22Rv1 (cell line): ENCODE measurements at regions not wholly inside any gene's neighbourhood (a gene's known extent, or its start where the extent isn't known, plus 50 kb on each side); places are given as distances from the start of the nearest gene placed in this dataset.

ENCODE experiments used
- H3K27ac ChIP-seq: fragments of 450-650 bp; 2 replicates; pipeline ENCODE4 v1.5.1; 2017
- ZFX ChIP-seq: fragments of 450-650 bp; IDR thresholded peaks from 2 replicates; pipeline ENCODE4 v1.6.1; 2017; ENCODE audit warnings: antibody characterized with exemption, borderline replicate concordance
- TF ChIP-seq, protein P1 (sequence below): fragments of 450-650 bp; IDR thresholded peaks from 2 replicates; pipeline ENCODE4 v1.5.1; 2017; ENCODE audit warnings: mild to moderate bottlenecking

DNA sequence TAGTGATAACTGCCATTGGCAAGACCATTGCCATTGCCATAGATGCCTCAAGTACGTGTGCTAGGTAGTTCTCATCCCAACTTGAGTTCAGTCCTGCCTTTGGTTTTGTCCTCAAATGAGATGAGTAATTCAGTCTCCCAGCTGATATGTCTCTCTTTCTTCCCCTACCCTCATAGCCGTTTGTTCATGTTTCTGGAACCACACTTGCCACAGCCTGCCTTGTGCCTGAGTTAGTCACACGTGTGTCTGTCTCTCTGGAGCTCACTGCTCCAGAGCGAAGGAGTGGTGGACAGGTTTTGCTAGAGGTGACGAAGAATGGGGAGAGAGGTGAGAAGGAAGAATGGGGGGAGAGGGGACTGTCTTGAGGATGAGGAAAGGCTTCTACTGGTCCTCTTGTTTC lies 88.0 kb upstream of the IGF1R start:
- TF ChIP-seq ZFX, result no peak
- TF ChIP-seq, protein P1, sequence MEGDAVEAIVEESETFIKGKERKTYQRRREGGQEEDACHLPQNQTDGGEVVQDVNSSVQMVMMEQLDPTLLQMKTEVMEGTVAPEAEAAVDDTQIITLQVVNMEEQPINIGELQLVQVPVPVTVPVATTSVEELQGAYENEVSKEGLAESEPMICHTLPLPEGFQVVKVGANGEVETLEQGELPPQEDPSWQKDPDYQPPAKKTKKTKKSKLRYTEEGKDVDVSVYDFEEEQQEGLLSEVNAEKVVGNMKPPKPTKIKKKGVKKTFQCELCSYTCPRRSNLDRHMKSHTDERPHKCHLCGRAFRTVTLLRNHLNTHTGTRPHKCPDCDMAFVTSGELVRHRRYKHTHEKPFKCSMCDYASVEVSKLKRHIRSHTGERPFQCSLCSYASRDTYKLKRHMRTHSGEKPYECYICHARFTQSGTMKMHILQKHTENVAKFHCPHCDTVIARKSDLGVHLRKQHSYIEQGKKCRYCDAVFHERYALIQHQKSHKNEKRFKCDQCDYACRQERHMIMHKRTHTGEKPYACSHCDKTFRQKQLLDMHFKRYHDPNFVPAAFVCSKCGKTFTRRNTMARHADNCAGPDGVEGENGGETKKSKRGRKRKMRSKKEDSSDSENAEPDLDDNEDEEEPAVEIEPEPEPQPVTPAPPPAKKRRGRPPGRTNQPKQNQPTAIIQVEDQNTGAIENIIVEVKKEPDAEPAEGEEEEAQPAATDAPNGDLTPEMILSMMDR, result no peak
- no peak overlapping the region for H3K27ac ChIP-seq

DNA sequence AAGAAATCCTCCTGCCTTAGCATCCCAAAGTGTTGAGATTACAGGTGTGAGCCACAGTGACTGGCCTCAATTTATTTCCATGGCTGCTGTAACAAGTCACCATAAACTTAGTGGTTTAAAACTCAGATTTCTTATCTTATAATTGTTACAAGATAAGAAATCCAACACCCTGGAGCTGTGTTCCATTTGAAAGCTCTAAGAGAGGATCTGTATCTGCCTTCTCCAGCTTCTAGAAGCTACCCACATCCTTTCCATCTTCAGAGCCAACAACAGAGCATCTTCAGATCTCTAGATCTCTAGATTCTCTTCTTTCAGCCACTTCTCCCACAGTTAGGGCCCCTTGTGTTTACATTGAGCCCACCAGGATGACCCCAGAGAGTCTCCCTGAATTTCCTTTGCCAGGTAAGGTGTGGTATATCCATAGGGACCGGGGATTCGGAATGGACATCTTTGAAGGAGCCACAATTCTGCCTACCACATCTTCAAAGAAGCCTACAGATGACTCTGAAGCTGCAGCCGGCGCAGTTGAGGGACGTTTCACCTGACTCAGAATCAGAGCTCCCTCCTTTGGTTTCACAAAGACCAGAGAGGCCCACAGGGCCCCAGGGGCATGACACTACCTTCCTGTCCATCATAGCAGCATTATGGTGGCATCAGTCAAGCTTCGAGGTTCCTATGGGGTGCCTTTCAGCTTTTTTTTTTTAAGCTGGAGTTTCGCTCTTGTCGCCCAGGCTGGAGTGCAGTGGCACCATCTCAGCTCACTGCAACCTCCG lies 87.0 kb upstream of the IGF1R start:
- H3K27ac ChIP-seq, result no peak overlapping the region
- TF ChIP-seq, protein P1, result no peak
- TF ChIP-seq ZFX, result no peak

DNA sequence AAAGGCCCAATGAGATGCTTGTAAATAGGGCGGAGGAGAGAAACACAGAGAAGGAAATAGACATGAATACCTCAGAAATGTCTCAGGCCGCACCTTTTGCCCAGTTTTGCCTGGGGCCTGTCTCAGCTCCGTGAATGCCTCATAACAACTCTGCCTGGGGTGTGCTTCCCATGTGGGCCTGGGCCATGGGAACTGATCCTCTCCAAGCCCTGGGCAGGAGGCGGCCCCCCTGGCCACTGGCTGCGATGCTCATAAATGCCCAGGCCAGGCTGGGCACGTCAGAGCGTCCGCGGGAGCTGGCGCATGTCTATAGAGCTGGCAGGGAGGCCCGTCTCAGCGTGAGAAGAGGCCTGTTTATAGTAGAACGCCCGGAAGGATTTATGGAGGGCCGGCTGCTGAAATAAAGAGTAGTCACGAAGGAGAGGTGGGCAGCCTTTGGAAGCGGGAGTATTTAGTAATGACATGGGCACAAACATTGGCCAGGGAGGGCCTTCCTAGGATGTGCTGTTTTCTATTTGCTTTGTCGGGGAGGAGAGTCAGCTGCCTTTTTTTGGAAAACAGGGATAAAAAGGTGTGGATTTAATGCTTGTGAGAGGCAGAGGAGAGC lies 85.9 kb upstream of the IGF1R start:
- TF ChIP-seq, protein P1, result no peak
- no peak for TF ChIP-seq ZFX
- H3K27ac ChIP-seq, result no peak overlapping the region

DNA sequence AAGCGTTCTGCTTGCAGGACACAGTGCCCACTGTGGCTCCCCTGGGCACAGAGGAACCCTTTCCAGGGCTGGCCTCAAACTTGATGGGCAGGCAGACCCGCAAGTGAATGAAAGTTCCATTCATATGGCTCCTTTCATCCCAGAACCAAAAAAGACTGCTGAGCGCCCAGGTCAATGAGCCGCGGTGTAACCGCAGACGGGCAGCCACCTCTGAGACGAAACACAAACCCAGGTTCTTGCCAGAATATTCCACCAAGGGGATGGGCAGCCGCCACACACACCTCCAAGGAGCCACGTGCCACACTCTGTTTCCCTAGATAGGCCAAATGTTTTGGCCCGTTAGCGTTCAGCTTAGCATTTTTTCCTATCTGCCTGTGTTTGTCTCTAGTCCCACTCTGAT lies 82.8 kb upstream of the IGF1R start:
- H3K27ac ChIP-seq, result no peak overlapping the region
- TF ChIP-seq, protein P1, result no peak

DNA sequence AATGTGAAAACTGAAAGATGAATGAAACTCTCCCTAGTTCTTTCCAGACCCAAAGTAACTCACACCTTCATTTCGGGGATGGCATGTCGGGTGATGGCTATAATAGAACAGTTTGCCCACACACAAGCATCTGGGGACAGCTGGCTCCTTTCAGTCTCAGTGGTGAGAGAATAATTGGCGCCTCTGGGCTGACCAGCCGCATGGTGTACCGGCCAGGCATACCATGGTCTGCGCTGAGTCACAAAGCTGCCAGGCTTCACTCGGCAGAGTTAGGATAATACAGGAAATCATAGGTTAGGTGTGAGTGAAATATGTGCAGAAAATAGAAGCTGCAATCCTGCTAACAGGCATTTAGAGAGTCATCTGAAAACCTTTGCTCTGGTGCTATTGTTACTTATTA lies 80.4 kb upstream of the IGF1R start:
- H3K27ac ChIP-seq, result no peak overlapping the region
- no peak for TF ChIP-seq ZFX
- TF ChIP-seq, protein P1, result no peak

DNA sequence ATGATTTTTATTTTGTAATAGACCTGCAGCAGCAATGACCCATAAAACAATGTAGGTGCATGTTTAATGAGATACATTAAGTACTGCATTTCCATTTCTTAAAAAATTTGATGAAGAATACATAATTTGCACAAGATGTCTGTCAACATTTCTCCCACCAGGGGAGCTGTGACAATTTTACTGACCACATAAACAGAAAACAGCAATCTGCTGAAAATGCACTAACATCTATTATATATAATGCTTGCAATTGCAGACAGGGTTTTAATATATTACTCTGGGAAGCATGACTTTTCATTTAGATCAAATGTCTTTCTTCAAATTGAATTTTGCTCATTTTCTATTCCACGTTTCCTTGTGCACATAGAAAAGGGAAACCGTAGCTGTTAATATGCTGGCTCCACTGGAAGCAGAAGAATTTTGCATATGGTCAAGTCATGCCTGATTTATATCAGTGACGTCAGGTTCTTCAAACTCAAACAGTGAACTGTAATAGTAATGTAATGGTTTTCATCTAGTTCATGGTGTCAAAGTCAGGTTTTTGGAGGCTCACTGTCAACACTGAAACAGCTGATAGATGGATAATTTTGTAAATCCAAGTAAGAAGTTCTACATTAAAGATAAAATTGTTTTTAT lies 79.8 kb upstream of the IGF1R start:
- H3K27ac ChIP-seq, result no peak overlapping the region

More for the DNA sequence above, 79.8 kb upstream of the IGF1R start:
- TF ChIP-seq, protein P1, result peak; percentile 29
- TF ChIP-seq ZFX, result no peak
